SK-N-SH (cell line): ENCODE measurements at regions not wholly inside any gene's neighbourhood (a gene's known extent, or its start where the extent isn't known, plus 50 kb on each side); places are given as distances from the start of the nearest gene placed in this dataset.

Experiments
- CTCF ChIA-PET: fragments of 300-600, 350-600 bp; formaldehyde crosslinking; extraction: SDS; loops from one replicate; lab custom pipeline; 2021; lab: Yijun Ruan, JAX
- POLR2A ChIA-PET: fragments of 350-600 bp; sonication (Branson Sonifier 250); formaldehyde crosslinking; extraction: SDS; loops from one replicate; lab custom pipeline; 2020; ENCODE audit warnings: antibody characterized with exemption, inconsistent platforms; lab: Yijun Ruan, JAX
- DNase-seq: peaks from one replicate; pipeline ENCODE4 v3.0.0; 2012
- H2AFZ ChIP-seq: fragments of 200-600 bp; sonication (generic); 2 replicates; pipeline ENCODE4 v1.8.1; 2016; ENCODE audit warnings: antibody characterized with exemption, mild to moderate bottlenecking, low read depth
- H3F3A ChIP-seq: fragments of 200-600 bp; sonication (generic); replicated peaks from 2 replicates; pipeline ENCODE3; 2016; ENCODE audit warnings: antibody characterized with exemption, mild to moderate bottlenecking; ENCODE audit not compliant: insufficient read depth
- H3K27ac ChIP-seq, 2 experiments: fragments of 200-500 bp in 1 of 2; fragments of 200-600 bp in 1 of 2; sonication (Bioruptor generic) in 1 of 2; sonication (generic), shearing (Covaris generic) in 1 of 2; 2 replicates each; pipeline versions ENCODE4 v1.5.1 to v1.6.1; 2014 to 2016; ENCODE audit warnings: low read depth in 2 of 2, inconsistent platforms in 1 of 2, low read length in 1 of 2, mild to moderate bottlenecking in 1 of 2, mixed read lengths in 1 of 2
- H3K27me3 ChIP-seq: fragments of 200-600 bp; sonication (generic), shearing (Covaris generic); 2 replicates; pipeline ENCODE4 v1.6.1; 2016; ENCODE audit warnings: mixed run types; ENCODE audit not compliant: insufficient read depth
- H3K36me3 ChIP-seq, 2 experiments: fragments of 200-500 bp in 1 of 2; fragments of 200-600 bp in 1 of 2; sonication (Bioruptor generic) in 1 of 2; sonication (generic) in 1 of 2; replicated peaks in 1 of 2; 2 replicates each; pipeline versions ENCODE3 to v1.5.1; 2014 to 2016; ENCODE audit warnings: low read length in 1 of 2, mild to moderate bottlenecking in 1 of 2; ENCODE audit not compliant: insufficient read depth in 2 of 2, control insufficient read depth in 1 of 2
- H3K4me1 ChIP-seq, 2 experiments: fragments of 200-500 bp in 1 of 2; fragments of 200-600 bp in 1 of 2; sonication (Bioruptor generic) in 1 of 2; sonication (generic), shearing (Covaris generic) in 1 of 2; 2 replicates each; pipeline versions ENCODE4 v1.5.1 to v1.6.1; 2014 to 2016; ENCODE audit warnings: low read depth in 1 of 2, low read length in 1 of 2, mixed run types in 1 of 2; ENCODE audit not compliant: insufficient read depth in 2 of 2, control insufficient read depth in 1 of 2
- H3K4me2 ChIP-seq: fragments of 200-600 bp; sonication (generic), shearing (Covaris generic); 2 replicates; pipeline ENCODE4 v1.6.1; 2017; ENCODE audit warnings: mixed run types
- H3K4me3 ChIP-seq, 2 experiments: fragments of 200-500 bp in 1 of 2; fragments of 200-600 bp in 1 of 2; sonication (Bioruptor generic) in 1 of 2; sonication (generic), shearing (Covaris generic) in 1 of 2; 2 replicates each; pipeline versions ENCODE4 v1.5.1 to v1.8.1; 2014 to 2016; ENCODE audit warnings: low read depth in 2 of 2, inconsistent platforms in 1 of 2, low read length in 1 of 2, mild to moderate bottlenecking in 1 of 2, mixed read lengths in 1 of 2, moderate library complexity in 1 of 2
- H3K79me2 ChIP-seq: fragments of 200-600 bp; sonication (generic); 2 replicates; pipeline ENCODE4 v1.8.1; 2017; ENCODE audit warnings: mild to moderate bottlenecking; ENCODE audit not compliant: insufficient read depth
- H3K9ac ChIP-seq: fragments of 200-600 bp; sonication (generic); 2 replicates; pipeline ENCODE4 v1.6.1; 2017; ENCODE audit warnings: mixed run types
- H3K9me2 ChIP-seq: fragments of 200-600 bp; sonication (generic); 2 replicates; pipeline ENCODE4 v1.6.1; 2017; ENCODE audit warnings: mixed run types
- H3K9me3 ChIP-seq: fragments of 200-600 bp; sonication (generic); 2 replicates; pipeline ENCODE4 v1.6.1; 2017; ENCODE audit warnings: mixed run types, mild to moderate bottlenecking, moderate library complexity
- H4K20me1 ChIP-seq: fragments of 200-600 bp; sonication (generic); 2 replicates; pipeline ENCODE4 v1.6.1; 2017; ENCODE audit warnings: mild to moderate bottlenecking, mixed run types; ENCODE audit not compliant: insufficient read depth
- CHD2 ChIP-seq: fragments of 150-350 bp; IDR thresholded peaks from 2 replicates; pipeline ENCODE4 v1.6.1; 2018; ENCODE audit warnings: low read length; ENCODE audit not compliant: partially characterized antibody
- CTCF ChIP-seq: fragments of 200-600 bp; sonication (generic); IDR thresholded peaks from 2 replicates; pipeline ENCODE4 v1.6.1; 2017; ENCODE audit warnings: antibody characterized with exemption, mild to moderate bottlenecking, moderate library complexity
- ELF1 ChIP-seq: IDR thresholded peaks from 2 replicates; pipeline ENCODE4 v1.4.0; 2012
- EP300 ChIP-seq, 2 experiments: IDR thresholded peaks; 2 replicates each; pipeline versions ENCODE4 v1.4.0 to v1.6.1; 2012; ENCODE audit warnings: borderline replicate concordance in 1 of 2, low read depth in 1 of 2, low read length in 1 of 2
- EZH2phosphoT487 ChIP-seq: fragments of 200-600 bp; sonication (generic); IDR thresholded peaks from 2 replicates; pipeline ENCODE4 v1.6.1; 2017; ENCODE audit warnings: low read depth, mixed run types, mild to moderate bottlenecking, antibody characterized with exemption, moderate library complexity, borderline replicate concordance
- GABPA ChIP-seq: IDR thresholded peaks from 2 replicates; pipeline ENCODE4 v1.4.0; 2012; ENCODE audit warnings: low read depth, mild to moderate bottlenecking
- MAX ChIP-seq: IDR thresholded peaks from 2 replicates; pipeline ENCODE4 v1.4.0; 2012; ENCODE audit warnings: low read depth
- NFIC ChIP-seq: IDR thresholded peaks from 2 replicates; pipeline ENCODE4 v1.4.0; 2012; ENCODE audit warnings: borderline replicate concordance
- NRF1 ChIP-seq: IDR thresholded peaks from 2 replicates; pipeline ENCODE4 v1.6.1; 2012; ENCODE audit warnings: low read depth, mild to moderate bottlenecking, low read length
- POLR2AphosphoS5 ChIP-seq: IDR thresholded peaks from 2 replicates; pipeline ENCODE4 v1.6.1; 2012; ENCODE audit warnings: low read depth, low read length
- RAD21 ChIP-seq: IDR thresholded peaks from 2 replicates; pipeline ENCODE4 v1.6.1; 2012; ENCODE audit warnings: mild to moderate bottlenecking, low read length
- RXRA ChIP-seq: IDR thresholded peaks from 2 replicates; pipeline ENCODE4 v1.4.0; 2012; ENCODE audit warnings: low read depth, mild to moderate bottlenecking, borderline replicate concordance
- SMC3 ChIP-seq: IDR thresholded peaks from 2 replicates; pipeline ENCODE4 v1.6.1; 2012; ENCODE audit warnings: low read depth, low read length, improper control_type of control experiment
- TEAD4 ChIP-seq: IDR thresholded peaks from 2 replicates; pipeline ENCODE4 v1.4.0; 2012; ENCODE audit warnings: mild to moderate bottlenecking, borderline replicate concordance; ENCODE audit not compliant: insufficient read depth
- YY1 ChIP-seq: IDR thresholded peaks from 2 replicates; pipeline ENCODE4 v1.4.0; 2012; ENCODE audit warnings: low read depth, mild to moderate bottlenecking
- ZBTB33 ChIP-seq: IDR thresholded peaks from 2 replicates; pipeline ENCODE4 v1.4.0; 2012; ENCODE audit warnings: low read depth, borderline replicate concordance
- WGBS: methylation state at CpG from one replicate; pipeline ENCODE4 v1.1.6; 2017; ENCODE audit warnings: low lambda C conversion rate; 5-methylcytosine and 5-hydroxymethylcytosine counted together
- TF ChIP-seq, protein P1 (sequence below): IDR thresholded peaks from 2 replicates; pipeline ENCODE4 v1.6.1; 2012; ENCODE audit warnings: mild to moderate bottlenecking, low read depth, low read length, moderate library complexity
- TF ChIP-seq, protein P2 (sequence below): fragments of 150-350 bp; IDR thresholded peaks from 2 replicates; pipeline ENCODE4 v1.6.1; 2017; ENCODE audit warnings: antibody characterized with exemption, low read length, low read depth, borderline replicate concordance

DNA sequence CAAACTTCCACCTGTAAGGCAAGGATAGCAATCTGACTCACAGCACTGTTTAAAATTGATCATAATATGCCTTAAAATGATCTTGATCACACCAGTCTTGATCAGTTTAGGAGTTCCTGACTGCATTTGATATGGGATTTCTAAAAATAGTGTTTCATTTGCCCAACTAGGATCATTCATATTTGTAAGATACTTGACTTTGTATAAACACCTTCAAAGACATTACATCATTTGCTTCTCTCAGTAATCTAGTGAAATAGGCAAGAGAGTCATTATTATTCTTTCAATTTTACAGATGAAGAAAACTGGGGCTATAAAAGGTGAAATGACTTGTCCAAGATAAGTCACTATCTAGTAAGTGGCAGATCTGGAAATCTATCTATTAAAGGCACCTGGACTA lies 521.1 kb downstream of the GATA3 start (continued):
- TF ChIP-seq, protein P1, sequence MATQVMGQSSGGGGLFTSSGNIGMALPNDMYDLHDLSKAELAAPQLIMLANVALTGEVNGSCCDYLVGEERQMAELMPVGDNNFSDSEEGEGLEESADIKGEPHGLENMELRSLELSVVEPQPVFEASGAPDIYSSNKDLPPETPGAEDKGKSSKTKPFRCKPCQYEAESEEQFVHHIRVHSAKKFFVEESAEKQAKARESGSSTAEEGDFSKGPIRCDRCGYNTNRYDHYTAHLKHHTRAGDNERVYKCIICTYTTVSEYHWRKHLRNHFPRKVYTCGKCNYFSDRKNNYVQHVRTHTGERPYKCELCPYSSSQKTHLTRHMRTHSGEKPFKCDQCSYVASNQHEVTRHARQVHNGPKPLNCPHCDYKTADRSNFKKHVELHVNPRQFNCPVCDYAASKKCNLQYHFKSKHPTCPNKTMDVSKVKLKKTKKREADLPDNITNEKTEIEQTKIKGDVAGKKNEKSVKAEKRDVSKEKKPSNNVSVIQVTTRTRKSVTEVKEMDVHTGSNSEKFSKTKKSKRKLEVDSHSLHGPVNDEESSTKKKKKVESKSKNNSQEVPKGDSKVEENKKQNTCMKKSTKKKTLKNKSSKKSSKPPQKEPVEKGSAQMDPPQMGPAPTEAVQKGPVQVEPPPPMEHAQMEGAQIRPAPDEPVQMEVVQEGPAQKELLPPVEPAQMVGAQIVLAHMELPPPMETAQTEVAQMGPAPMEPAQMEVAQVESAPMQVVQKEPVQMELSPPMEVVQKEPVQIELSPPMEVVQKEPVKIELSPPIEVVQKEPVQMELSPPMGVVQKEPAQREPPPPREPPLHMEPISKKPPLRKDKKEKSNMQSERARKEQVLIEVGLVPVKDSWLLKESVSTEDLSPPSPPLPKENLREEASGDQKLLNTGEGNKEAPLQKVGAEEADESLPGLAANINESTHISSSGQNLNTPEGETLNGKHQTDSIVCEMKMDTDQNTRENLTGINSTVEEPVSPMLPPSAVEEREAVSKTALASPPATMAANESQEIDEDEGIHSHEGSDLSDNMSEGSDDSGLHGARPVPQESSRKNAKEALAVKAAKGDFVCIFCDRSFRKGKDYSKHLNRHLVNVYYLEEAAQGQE, result no peak
- no peak for TF ChIP-seq SMC3
- no peak for TF ChIP-seq GABPA
- no peak for TF ChIP-seq NFIC

- H3K27me3 ChIP-seq, result no peaks in the 10 kb centered on the region
- CTCF ChIA-PET, result no interaction called here
- H3K9me2 ChIP-seq, result no peaks in the 10 kb centered on the region
- H3F3A ChIP-seq, result no peaks in the 10 kb centered on the region
- H2AFZ ChIP-seq, result no peak overlapping the region
- H3K4me1 ChIP-seq, result no peaks in the 10 kb centered on the region
- H3K4me3 ChIP-seq, result no peak overlapping the region
- no peaks in the 10 kb centered on the region for H3K79me2 ChIP-seq
- no peak for DNase-seq
- H3K27ac ChIP-seq, result no peak overlapping the region
- TF ChIP-seq EP300 (IDR thresholded peaks at IDR 0.05; ENCODE audit: borderline replicate concordance in 1 of 2, low read depth in 1 of 2, low read length in 1 of 2), result no peak
- TF ChIP-seq, all 33 proteins: peak for 0
- no peaks in the 10 kb centered on the region for H4K20me1 ChIP-seq
- H3K36me3 ChIP-seq, result no peaks in the 10 kb centered on the region
- POLR2A ChIA-PET, result no interaction called here
- 65% methylated on average over 1 of the region's 1 CpG for WGBS
- H3K9me3 ChIP-seq, result no peaks in the 10 kb centered on the region
- no peak overlapping the region for H3K9ac ChIP-seq
- H3K4me2 ChIP-seq, result no peak overlapping the region
These were observed 521.8 kb downstream of the GATA3 start for GRCh38 chr10:8576281-8576680.

- H3K9me2 ChIP-seq, result no peaks in the 10 kb centered on the region
- CTCF ChIA-PET, result interaction anchor here (1.4 kb wide), 1 partner anchor 12 kb away, joined by 3 read pairs; no protein-coding TSS in a partner anchor
- no peak overlapping the region for H2AFZ ChIP-seq
- H4K20me1 ChIP-seq, result no peaks in the 10 kb centered on the region
- no peaks in the 10 kb centered on the region for H3K79me2 ChIP-seq
- TF ChIP-seq RAD21 (no peak), EP300 (IDR thresholded peaks at IDR 0.05; ENCODE audit: borderline replicate concordance in 1 of 2, low read depth in 1 of 2, low read length in 1 of 2) (no peak), CTCF (no peak), NRF1 (no peak), ELF1 (no peak), GABPA (no peak), ZBTB33 (no peak), EZH2phosphoT487 (no peak), POLR2AphosphoS5 (no peak), YY1 (no peak), MAX (no peak), TEAD4 (no peak), RXRA (no peak), SMC3 (no peak), CHD2 (no peak)
- TF ChIP-seq, protein P2, sequence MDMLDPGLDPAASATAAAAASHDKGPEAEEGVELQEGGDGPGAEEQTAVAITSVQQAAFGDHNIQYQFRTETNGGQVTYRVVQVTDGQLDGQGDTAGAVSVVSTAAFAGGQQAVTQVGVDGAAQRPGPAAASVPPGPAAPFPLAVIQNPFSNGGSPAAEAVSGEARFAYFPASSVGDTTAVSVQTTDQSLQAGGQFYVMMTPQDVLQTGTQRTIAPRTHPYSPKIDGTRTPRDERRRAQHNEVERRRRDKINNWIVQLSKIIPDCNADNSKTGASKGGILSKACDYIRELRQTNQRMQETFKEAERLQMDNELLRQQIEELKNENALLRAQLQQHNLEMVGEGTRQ, result no peak
- 41% methylated on average over 3 of the region's 3 CpGs for WGBS
- no peak for DNase-seq
- no peaks in the 10 kb centered on the region for H3F3A ChIP-seq
- no peaks in the 10 kb centered on the region for H3K36me3 ChIP-seq
- no peak overlapping the region for H3K9ac ChIP-seq
- H3K27me3 ChIP-seq, result no peaks in the 10 kb centered on the region
- no peaks in the 10 kb centered on the region for H3K9me3 ChIP-seq
- POLR2A ChIA-PET, result no interaction called here
- H3K4me1 ChIP-seq, result no peaks in the 10 kb centered on the region
- H3K27ac ChIP-seq, result no peak overlapping the region
- no peak overlapping the region for H3K4me2 ChIP-seq
- H3K4me3 ChIP-seq, result no peak overlapping the region
These were observed 522.4 kb downstream of the GATA3 start for GRCh38 chr10:8576911-8577310.
